ENCODE measurements at regions not wholly inside any gene's neighbourhood (a gene's known extent, or its start where the extent isn't known, plus 50 kb on each side); places are given as distances from the start of the nearest gene placed in this dataset.
"Not testable (repeated sequence)": the region's sequence is repeated elsewhere in the genome, so short reads cannot be mapped to it uniquely, and the experiment has no call there.

- DNase-seq (ENCODE audit: low read depth in 2 of 2, low spot score in 1 of 2) = no peak
Measured at GRCh38 chr6:4677011-4677750, 99.0 kb upstream of the CDYL start.

- no peak for DNase-seq (ENCODE audit: low read depth in 2 of 2, low spot score in 1 of 2)
Measured at GRCh38 chr6:4676016-4676415, 100.2 kb upstream of the CDYL start.

- no peak for DNase-seq (ENCODE audit: low read depth in 2 of 2, low spot score in 1 of 2)
Measured at GRCh38 chr6:4675121-4675520, 101.1 kb upstream of the CDYL start.

- DNase-seq (ENCODE audit: low read depth in 2 of 2, low spot score in 1 of 2) = no peak
Measured at GRCh38 chr6:4673861-4674260, 102.3 kb upstream of the CDYL start.

- no peak for DNase-seq (ENCODE audit: low read depth in 2 of 2, low spot score in 1 of 2)
Measured at GRCh38 chr6:4672772-4673171, 103.4 kb upstream of the CDYL start.

GRCh38 chr6:4671587-4672115 is 104.6 kb upstream of the CDYL start:
- DNase-seq (ENCODE audit: low read depth in 2 of 2, low spot score in 1 of 2) = no peak

GRCh38 chr6:4670824-4671409 is 105.3 kb upstream of the CDYL start:
- no peak for DNase-seq (ENCODE audit: low read depth in 2 of 2, low spot score in 1 of 2)

GRCh38 chr6:4670290-4670689 is 105.9 kb upstream of the CDYL start:
- no peak for DNase-seq (ENCODE audit: low read depth in 2 of 2, low spot score in 1 of 2)

GRCh38 chr6:4668271-4669179 is 107.7 kb upstream of the CDYL start:
- DNase-seq (ENCODE audit: low read depth in 2 of 2, low spot score in 1 of 2) = no peak

GRCh38 chr6:4667591-4667990 is 108.6 kb upstream of the CDYL start:
- no peak for DNase-seq (ENCODE audit: low read depth in 2 of 2, low spot score in 1 of 2)

GRCh38 chr6:4666886-4667513 is 109.2 kb upstream of the CDYL start:
- no peak for DNase-seq (ENCODE audit: low read depth in 2 of 2, low spot score in 1 of 2)

- no peak for DNase-seq (ENCODE audit: low read depth in 2 of 2, low spot score in 1 of 2)
Measured at GRCh38 chr6:4665489-4666417, 110.5 kb upstream of the CDYL start.

GRCh38 chr6:4664911-4665310 is 111.3 kb upstream of the CDYL start:
- DNase-seq (ENCODE audit: low read depth in 2 of 2, low spot score in 1 of 2) = no peak

GRCh38 chr6:4664117-4664626 is 112.0 kb upstream of the CDYL start:
- DNase-seq (ENCODE audit: low read depth in 2 of 2, low spot score in 1 of 2) = no peak

- no peak for DNase-seq (ENCODE audit: low read depth in 2 of 2, low spot score in 1 of 2)
Measured at GRCh38 chr6:4662886-4663285, 113.3 kb upstream of the CDYL start.

GRCh38 chr6:4661391-4661790 is 114.8 kb upstream of the CDYL start:
- no peak for DNase-seq (ENCODE audit: low read depth in 2 of 2, low spot score in 1 of 2)

- DNase-seq (ENCODE audit: low read depth in 2 of 2, low spot score in 1 of 2) = no peak
Measured at GRCh38 chr6:4660377-4661321, 115.6 kb upstream of the CDYL start.

GRCh38 chr6:4659719-4660118 is 116.5 kb upstream of the CDYL start:
- DNase-seq (ENCODE audit: low read depth in 2 of 2, low spot score in 1 of 2) = not testable (repeated sequence)

GRCh38 chr6:4658486-4658885 is 117.7 kb upstream of the CDYL start:
- DNase-seq (ENCODE audit: low read depth in 2 of 2, low spot score in 1 of 2) = no peak
